ENCODE measurements at regions not wholly inside any gene's neighbourhood (a gene's known extent, or its start where the extent isn't known, plus 50 kb on each side); places are given as distances from the start of the nearest gene placed in this dataset.
A peak's percentile ranks its signal among the peaks of the same experiment; 100 is the strongest.

GRCh38 chr10:31754803-31755624 lies 173.6 kb downstream of the ARHGAP12 start:
- POLR2A ChIA-PET, result no interaction called here
- H3K4me1 Mint-ChIP-seq, result peaks cover 11% of the 10 kb centered on the region
- H3K36me3 Mint-ChIP-seq (ENCODE audit: low read depth), result no peaks in the 10 kb centered on the region
- H3K9me3 Mint-ChIP-seq, result no peaks in the 10 kb centered on the region
- DNase-seq, result no peak
- no peak overlapping the region for H3K4me3 Mint-ChIP-seq
- no peak overlapping the region for H3K27ac Mint-ChIP-seq
- CTCF ChIA-PET, result interaction anchor here (1.2 to 1.5 kb wide), 2 partner anchors 9 to 13 kb away, joined by 3 to 4 read pairs; no protein-coding TSS in a partner anchor
- H3K27me3 Mint-ChIP-seq, result no peaks in the 10 kb centered on the region

- POLR2A ChIA-PET, result no interaction called here
- Mint-ChIP-seq H3K36me3 (ENCODE audit: low read depth) (no peaks in the 10 kb centered on the region), H3K9me3 (no peaks in the 10 kb centered on the region), H3K27me3 (no peaks in the 10 kb centered on the region), H3K27ac (no peak overlapping the region), H3K4me3 (no peak overlapping the region), H3K4me1 (peaks cover 7% of the 10 kb centered on the region)
- CTCF ChIA-PET, result no interaction called here
- DNase-seq, result no peak
Observed at GRCh38 chr10:31753681-31754080, 174.9 kb downstream of the ARHGAP12 start.

- DNase-seq, result no peak
- CTCF ChIA-PET, result interaction anchor here (0.8 to 2.2 kb wide), 2 partner anchors 9 to 18 kb away, joined by 4 to 5 read pairs; no protein-coding TSS in a partner anchor
- POLR2A ChIA-PET, result no interaction called here
- Mint-ChIP-seq H3K27me3 (no peaks in the 10 kb centered on the region), H3K4me1 (peaks cover 7% of the 10 kb centered on the region), H3K4me3 (no peak overlapping the region), H3K27ac (no peak overlapping the region), H3K9me3 (no peaks in the 10 kb centered on the region), H3K36me3 (ENCODE audit: low read depth) (no peaks in the 10 kb centered on the region)
Observed at GRCh38 chr10:31752170-31752569, 176.5 kb downstream of the ARHGAP12 start.

- H3K9me3 Mint-ChIP-seq, result no peaks in the 10 kb centered on the region
- H3K36me3 Mint-ChIP-seq (ENCODE audit: low read depth), result no peaks in the 10 kb centered on the region
- DNase-seq, result no peak
- POLR2A ChIA-PET, result no interaction called here
- no peaks in the 10 kb centered on the region for H3K27me3 Mint-ChIP-seq
- peaks cover 11% of the 10 kb centered on the region for H3K4me1 Mint-ChIP-seq
- no peak overlapping the region for H3K27ac Mint-ChIP-seq
- H3K4me3 Mint-ChIP-seq, result no peak overlapping the region
- CTCF ChIA-PET, result interaction anchor here (0.8 to 2.2 kb wide), 2 partner anchors 8 to 19 kb away, joined by 4 to 5 read pairs; no protein-coding TSS in a partner anchor
Observed at GRCh38 chr10:31751738-31752080, 176.9 kb downstream of the ARHGAP12 start.

- CTCF ChIA-PET, result interaction anchor here (2.2 kb wide), 1 partner anchor 19 kb away, joined by 5 read pairs; no protein-coding TSS in a partner anchor
- no peak overlapping the region for H3K27ac Mint-ChIP-seq
- peaks cover 11% of the 10 kb centered on the region for H3K4me1 Mint-ChIP-seq
Observed at GRCh38 chr10:31751051-31751737, 177.4 kb downstream of the ARHGAP12 start.

GRCh38 chr10:31749981-31750840 lies 178.4 kb downstream of the ARHGAP12 start:
- Mint-ChIP-seq H3K27me3 (no peaks in the 10 kb centered on the region), H3K4me1 (peaks cover 21% of the 10 kb centered on the region), H3K27ac (no peak overlapping the region), H3K4me3 (no peak overlapping the region), H3K9me3 (no peaks in the 10 kb centered on the region), H3K36me3 (ENCODE audit: low read depth) (no peaks in the 10 kb centered on the region)
- ChIA-PET POLR2A (no interaction called here), CTCF (interaction anchor here (1.0 kb wide), 1 partner anchor 20 kb away, joined by 3 read pairs; no protein-coding TSS in a partner anchor)
- DNase-seq, result no peak

More at GRCh38 chr10:31751051-31751737, 177.4 kb downstream of the ARHGAP12 start:
- POLR2A ChIA-PET, result no interaction called here
- no peak overlapping the region for H3K4me3 Mint-ChIP-seq
- no peaks in the 10 kb centered on the region for H3K36me3 Mint-ChIP-seq (ENCODE audit: low read depth)
- H3K9me3 Mint-ChIP-seq, result no peaks in the 10 kb centered on the region
- no peaks in the 10 kb centered on the region for H3K27me3 Mint-ChIP-seq
- no peak for DNase-seq

GRCh38 chr10:31749301-31749700 lies 179.3 kb downstream of the ARHGAP12 start:
- DNase-seq, result no peak
- POLR2A ChIA-PET, result interaction anchor here (0.7 kb wide), 1 partner anchor 485 kb away, joined by 3 read pairs; no protein-coding TSS in a partner anchor
- Mint-ChIP-seq H3K4me3 (no peak overlapping the region), H3K27ac (no peak overlapping the region), H3K36me3 (ENCODE audit: low read depth) (no peaks in the 10 kb centered on the region), H3K27me3 (no peaks in the 10 kb centered on the region), H3K9me3 (no peaks in the 10 kb centered on the region), H3K4me1 (peaks cover 23% of the 10 kb centered on the region)
- CTCF ChIA-PET, result interaction anchor here (1.0 kb wide), 2 partner anchors 11 to 21 kb away, joined by 3 read pairs; no protein-coding TSS in a partner anchor

GRCh38 chr10:31745612-31746376 lies 182.8 kb downstream of the ARHGAP12 start:
- Mint-ChIP-seq H3K36me3 (ENCODE audit: low read depth) (no peaks in the 10 kb centered on the region), H3K4me3 (no peak overlapping the region), H3K27me3 (no peaks in the 10 kb centered on the region), H3K27ac (peak overlapping the region; percentile 77), H3K9me3 (peaks cover 2% of the 10 kb centered on the region), H3K4me1 (peaks cover 16% of the 10 kb centered on the region)
- ChIA-PET POLR2A (interaction anchor here (0.8 kb wide), 1 partner anchor 14 kb away, joined by 3 read pairs; no protein-coding TSS in a partner anchor), CTCF (interaction anchor here (1.7 to 3.2 kb wide), 4 partner anchors 10 to 15 kb away, joined by 4 to 14 read pairs (median 5); no protein-coding TSS in a partner anchor)
- DNase-seq, result peak; percentile 38

- POLR2A ChIA-PET, result interaction anchor here (0.7 kb wide), 1 partner anchor 1862 kb away, joined by 3 read pairs; no protein-coding TSS in a partner anchor
- CTCF ChIA-PET, result interaction anchor here (1.0 to 3.2 kb wide), 3 partner anchors 8 to 38 kb away, joined by 4 to 14 read pairs (median 4); no protein-coding TSS in a partner anchor
- Mint-ChIP-seq H3K27me3 (no peaks in the 10 kb centered on the region), H3K36me3 (ENCODE audit: low read depth) (no peaks in the 10 kb centered on the region), H3K27ac (no peak overlapping the region), H3K4me3 (no peak overlapping the region), H3K9me3 (peaks cover 2% of the 10 kb centered on the region), H3K4me1 (peaks cover 16% of the 10 kb centered on the region)
- no peak for DNase-seq
Observed at GRCh38 chr10:31744025-31744424, 184.6 kb downstream of the ARHGAP12 start.

GRCh38 chr10:31742255-31742654 lies 186.4 kb downstream of the ARHGAP12 start:
- ChIA-PET POLR2A (no interaction called here), CTCF (interaction anchor here (1.3 kb wide), 1 partner anchor 13 kb away, joined by 3 read pairs; no protein-coding TSS in a partner anchor)
- Mint-ChIP-seq H3K27ac (no peak overlapping the region), H3K9me3 (peaks cover 2% of the 10 kb centered on the region), H3K4me1 (peaks cover 16% of the 10 kb centered on the region), H3K27me3 (no peaks in the 10 kb centered on the region), H3K4me3 (no peak overlapping the region), H3K36me3 (ENCODE audit: low read depth) (no peaks in the 10 kb centered on the region)
- no peak for DNase-seq

- POLR2A ChIA-PET, result no interaction called here
- DNase-seq, result no peak
- Mint-ChIP-seq H3K27me3 (no peaks in the 10 kb centered on the region), H3K4me3 (no peak overlapping the region), H3K36me3 (ENCODE audit: low read depth) (peaks cover 3% of the 10 kb centered on the region), H3K4me1 (peaks cover 12% of the 10 kb centered on the region), H3K9me3 (peaks cover 7% of the 10 kb centered on the region), H3K27ac (no peak overlapping the region)
- CTCF ChIA-PET, result interaction anchor here (1.3 kb wide), 1 partner anchor 12 kb away, joined by 3 read pairs; no protein-coding TSS in a partner anchor
Observed at GRCh38 chr10:31741473-31741872, 187.2 kb downstream of the ARHGAP12 start.

GRCh38 chr10:31739711-31740110 lies 188.9 kb downstream of the ARHGAP12 start:
- POLR2A ChIA-PET, result no interaction called here
- Mint-ChIP-seq H3K27me3 (no peaks in the 10 kb centered on the region), H3K9me3 (peaks cover 7% of the 10 kb centered on the region), H3K27ac (no peak overlapping the region), H3K36me3 (ENCODE audit: low read depth) (peaks cover 3% of the 10 kb centered on the region), H3K4me1 (no peaks in the 10 kb centered on the region), H3K4me3 (no peak overlapping the region)
- no peak for DNase-seq
- CTCF ChIA-PET, result no interaction called here
